CD4-positive, alpha-beta memory T cell (primary cell): ENCODE measurements at regions not wholly inside any gene's neighbourhood (a gene's known extent, or its start where the extent isn't known, plus 50 kb on each side); places are given as distances from the start of the nearest gene placed in this dataset.
"Not testable (repeated sequence)": the region's sequence is repeated elsewhere in the genome, so short reads cannot be mapped to it uniquely, and the experiment has no call there.

Experiments used
- CTCF ChIA-PET: fragments of 350-600 bp; sonication (Branson Sonifier 250); formaldehyde crosslinking; loops from one replicate; lab custom pipeline; 2021; ENCODE audit warnings: inconsistent platforms; ENCODE audit not compliant: partially characterized antibody; lab: Charles Lee
- POLR2A ChIA-PET: fragments of 350-600 bp; sonication (Branson Sonifier 250); formaldehyde crosslinking; loops from one replicate; lab custom pipeline; 2021; ENCODE audit not compliant: partially characterized antibody; lab: Charles Lee
- DNase-seq, 5 donors: peaks; one replicate each; pipeline versions ENCODE4 v3.0.0 to v3.0.0-alpha.2; 2020 to 2022; ENCODE audit warnings: mixed read lengths in 1 of 5
- H3K27ac ChIP-seq: one replicate; pipeline ENCODE4 v1.7.0; 2013; ENCODE audit warnings: low read depth, low read length
- H3K27me3 ChIP-seq: 2 replicates; pipeline ENCODE4 v1.7.0; 2013; ENCODE audit warnings: mild to moderate bottlenecking, low read length, moderate library complexity; ENCODE audit not compliant: insufficient read depth
- H3K36me3 ChIP-seq: 2 replicates; pipeline ENCODE4 v1.7.0; 2013; ENCODE audit warnings: mild to moderate bottlenecking, low read length, moderate library complexity; ENCODE audit not compliant: insufficient read depth
- H3K4me1 ChIP-seq: 2 replicates; pipeline ENCODE4 v1.7.0; 2013; ENCODE audit warnings: mild to moderate bottlenecking, low read length, moderate library complexity; ENCODE audit not compliant: insufficient read depth
- H3K4me3 ChIP-seq, 2 donors: one replicate each; pipeline ENCODE4 v1.7.0; 2013; ENCODE audit warnings: low read length in 2 of 2, mild to moderate bottlenecking in 1 of 2
- H3K9me3 ChIP-seq, 2 donors: one replicate each; pipeline ENCODE4 v1.7.0; 2013; ENCODE audit warnings: low read length in 2 of 2, control low read depth in 1 of 2; ENCODE audit not compliant: control insufficient read depth in 1 of 2
- H3K27ac Mint-ChIP-seq, 7 donors: one replicate each; pipeline ENCODE4 v1.8.0; 2020 to 2021; ENCODE audit warnings: mixed read lengths in 7 of 7, mild to moderate bottlenecking in 6 of 7, inconsistent platforms in 3 of 7, moderate library complexity in 3 of 7
- H3K27me3 Mint-ChIP-seq, 2 donors: one replicate each; pipeline ENCODE4 v1.8.0; 2020 to 2021; ENCODE audit warnings: mixed read lengths in 2 of 2
- H3K36me3 Mint-ChIP-seq, 2 donors: one replicate each; pipeline ENCODE4 v1.8.0; 2020 to 2021; ENCODE audit warnings: mixed read lengths in 2 of 2, inconsistent platforms in 1 of 2, mild to moderate bottlenecking in 1 of 2
- H3K4me1 Mint-ChIP-seq, 4 donors: one replicate each; pipeline ENCODE4 v1.8.0; 2020 to 2021; ENCODE audit warnings: mixed read lengths in 4 of 4, mild to moderate bottlenecking in 1 of 4
- H3K4me3 Mint-ChIP-seq, 8 donors: one replicate each; pipeline ENCODE4 v1.8.0; 2020 to 2021; ENCODE audit warnings: mixed read lengths in 8 of 8, mild to moderate bottlenecking in 7 of 8, moderate library complexity in 6 of 8, inconsistent platforms in 3 of 8
- H3K9me3 Mint-ChIP-seq, 8 donors: one replicate each; pipeline ENCODE4 v1.8.0; 2020 to 2021; ENCODE audit warnings: mixed read lengths in 8 of 8, mild to moderate bottlenecking in 5 of 8, inconsistent platforms in 3 of 8, moderate library complexity in 1 of 8
- intact Hi-C: fragments of 100-400 bp; cut with micrococcal nuclease; formaldehyde crosslinking; loops from one replicate; pipeline ENCODE4 v1.15.1; 2023

GRCh38 chr19:31883296-31883990 is 462.0 kb upstream of the ZNF507 start:
- Mint-ChIP-seq H3K27ac (no peak overlapping the region), H3K4me1 (no peaks in the 10 kb centered on the region)
- POLR2A ChIA-PET, result no interaction called here

DNA sequence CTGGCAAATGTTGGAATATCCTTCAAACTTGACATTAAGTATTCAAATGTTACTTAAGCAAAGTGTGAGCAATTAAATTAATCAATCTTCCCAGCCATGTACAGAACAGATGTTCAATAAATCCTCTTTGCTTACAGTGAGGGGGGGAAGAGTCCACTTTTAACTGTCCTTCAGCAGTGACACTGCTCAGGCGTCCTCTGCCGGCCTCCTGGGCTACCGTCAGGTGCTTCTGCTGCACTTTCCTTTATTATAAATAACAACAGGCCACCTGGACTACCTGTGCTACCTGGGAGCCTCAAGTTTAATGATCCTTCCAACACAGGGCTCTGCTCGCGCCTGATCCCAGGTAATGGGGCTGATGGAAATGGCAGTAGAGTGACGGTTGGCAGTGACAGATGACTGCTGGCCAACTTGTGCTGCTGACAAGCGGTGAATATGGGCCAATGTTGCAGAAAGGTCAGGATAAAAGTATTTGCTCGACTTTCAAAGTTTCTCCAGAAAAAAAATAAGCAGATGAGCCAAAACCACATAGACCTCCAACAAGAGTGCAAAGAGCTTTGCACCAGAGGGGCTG is 460.0 kb upstream of the ZNF507 start:
- DNase-seq, result no peak
- peaks cover 0 to 9% (median under 1%) of the 10 kb centered on the region in 8 donors for H3K9me3 Mint-ChIP-seq
- no peaks in the 10 kb centered on the region for H3K36me3 ChIP-seq
- H3K9me3 ChIP-seq, result no peaks in the 10 kb centered on the region
- no peak overlapping the region for H3K4me3 Mint-ChIP-seq
- no peaks in the 10 kb centered on the region for H3K4me1 Mint-ChIP-seq
- H3K27ac ChIP-seq, result no peak overlapping the region
- no peaks in the 10 kb centered on the region for H3K27me3 ChIP-seq
- no peaks in the 10 kb centered on the region for H3K36me3 Mint-ChIP-seq
- H3K27ac Mint-ChIP-seq, result no peak overlapping the region
- no peaks in the 10 kb centered on the region for H3K4me1 ChIP-seq
- H3K4me3 ChIP-seq, result no peak overlapping the region
- peaks cover 0 to 1% of the 10 kb centered on the region in 2 donors for H3K27me3 Mint-ChIP-seq
- ChIA-PET CTCF (no interaction called here), POLR2A (no interaction called here)
- intact Hi-C loops, result no loop called here

More at GRCh38 chr19:31883296-31883990, 462.0 kb upstream of the ZNF507 start:
- no peak for DNase-seq
- H3K4me3 ChIP-seq, result no peak overlapping the region
- H3K27ac ChIP-seq, result no peak overlapping the region
- no peaks in the 10 kb centered on the region for H3K36me3 ChIP-seq
- Mint-ChIP-seq H3K36me3 (no peaks in the 10 kb centered on the region), H3K27me3 (peaks cover 0 to 1% of the 10 kb centered on the region in 2 donors), H3K4me3 (no peak overlapping the region), H3K9me3 (peaks cover 0 to 7% (median under 1%) of the 10 kb centered on the region in 8 donors)
- H3K27me3 ChIP-seq, result no peaks in the 10 kb centered on the region
- CTCF ChIA-PET, result interaction anchor here (0.5 kb wide), 1 partner anchor 14 kb away, joined by 3 read pairs; no protein-coding TSS in a partner anchor
- intact Hi-C loops, result no loop called here
- H3K4me1 ChIP-seq, result no peaks in the 10 kb centered on the region
- no peaks in the 10 kb centered on the region for H3K9me3 ChIP-seq

- Histone ChIP-seq H3K9me3 (no peaks in the 10 kb centered on the region), H3K27me3 (no peaks in the 10 kb centered on the region), H3K27ac (no peak overlapping the region), H3K4me1 (no peaks in the 10 kb centered on the region), H3K4me3 (no peak overlapping the region), H3K36me3 (no peaks in the 10 kb centered on the region)
- Mint-ChIP-seq H3K36me3 (no peaks in the 10 kb centered on the region), H3K27ac (no peak overlapping the region), H3K4me1 (no peaks in the 10 kb centered on the region), H3K9me3 (peaks cover 0 to 27% (median 7%) of the 10 kb centered on the region in 8 donors), H3K27me3 (peaks cover 1 to 2% of the 10 kb centered on the region in 2 donors), H3K4me3 (no peak overlapping the region)
- CTCF ChIA-PET, result interaction anchor here (1.0 kb wide), 1 partner anchor 89 kb away, joined by 3 read pairs; no protein-coding TSS in a partner anchor
- no peak for DNase-seq
- POLR2A ChIA-PET, result no interaction called here
- intact Hi-C loops, result no loop called here
These were observed 455.2 kb upstream of the ZNF507 start for GRCh38 chr19:31890230-31890629.

- Histone ChIP-seq H3K4me1 (no peaks in the 10 kb centered on the region), H3K4me3 (no peak overlapping the region), H3K27ac (no peak overlapping the region), H3K9me3 (no peaks in the 10 kb centered on the region), H3K36me3 (no peaks in the 10 kb centered on the region), H3K27me3 (no peaks in the 10 kb centered on the region)
- Mint-ChIP-seq H3K27me3 (peaks cover 0 to 2% of the 10 kb centered on the region in 2 donors), H3K4me1 (no peaks in the 10 kb centered on the region), H3K9me3 (peaks cover 3 to 27% (median 8%) of the 10 kb centered on the region in 8 donors), H3K36me3 (no peaks in the 10 kb centered on the region), H3K27ac (no peak overlapping the region), H3K4me3 (no peak overlapping the region)
- ChIA-PET CTCF (no interaction called here), POLR2A (no interaction called here)
- intact Hi-C loops, result no loop called here
- DNase-seq, result no peak
These were observed 453.4 kb upstream of the ZNF507 start for GRCh38 chr19:31892060-31892459.

DNA sequence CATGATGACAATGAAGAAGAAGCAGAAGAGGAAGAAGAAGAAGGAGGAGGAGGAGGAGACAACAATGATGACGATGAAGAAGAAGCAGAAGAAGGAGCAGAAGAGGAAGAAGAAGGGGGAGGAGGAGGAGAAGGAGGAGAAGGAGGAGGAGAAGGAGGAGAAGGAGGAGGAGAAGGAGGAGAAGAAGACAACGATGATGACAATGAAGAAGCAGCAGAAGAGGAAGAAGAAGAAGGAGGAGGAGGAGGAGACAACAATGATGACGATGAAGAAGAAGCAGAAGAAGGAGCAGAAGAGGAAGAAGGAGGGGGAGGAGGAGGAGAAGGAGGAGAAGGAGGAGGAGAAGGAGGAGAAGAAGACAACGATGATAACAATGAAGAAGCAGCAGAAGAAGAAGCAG is 451.9 kb upstream of the ZNF507 start:
- H3K4me3 ChIP-seq, H3K27me3 Mint-ChIP-seq, H3K27ac ChIP-seq, intact Hi-C loops, H3K9me3 ChIP-seq, H3K27ac Mint-ChIP-seq, H3K27me3 ChIP-seq, H3K36me3 Mint-ChIP-seq, H3K4me1 ChIP-seq, DNase-seq, POLR2A ChIA-PET, H3K4me3 Mint-ChIP-seq, H3K36me3 ChIP-seq, H3K4me1 Mint-ChIP-seq: not testable (repeated sequence)
- peaks cover 3 to 27% (median 8%) of the 10 kb centered on the region in 8 donors for H3K9me3 Mint-ChIP-seq
- CTCF ChIA-PET, result interaction anchor here (0.7 kb wide), 1 partner anchor 16 kb away, joined by 6 read pairs; no protein-coding TSS in a partner anchor

GRCh38 chr19:31894451-31894850 is 451.0 kb upstream of the ZNF507 start:
- intact Hi-C loops, result no loop called here
- CTCF ChIA-PET, result no interaction called here
- no peaks in the 10 kb centered on the region for H3K4me1 Mint-ChIP-seq

GRCh38 chr19:31897292-31897691 is 448.1 kb upstream of the ZNF507 start:
- Histone ChIP-seq H3K27ac (no peak overlapping the region), H3K36me3 (no peaks in the 10 kb centered on the region), H3K4me3 (no peak overlapping the region), H3K4me1 (no peaks in the 10 kb centered on the region), H3K27me3 (no peaks in the 10 kb centered on the region), H3K9me3 (no peaks in the 10 kb centered on the region)
- ChIA-PET CTCF (no interaction called here), POLR2A (no interaction called here)
- Mint-ChIP-seq H3K4me1 (no peaks in the 10 kb centered on the region), H3K27ac (no peak overlapping the region), H3K9me3 (peaks cover 2 to 16% (median 4%) of the 10 kb centered on the region in 8 donors), H3K36me3 (no peaks in the 10 kb centered on the region), H3K4me3 (no peak overlapping the region), H3K27me3 (peaks cover 0 to 2% of the 10 kb centered on the region in 2 donors)
- no peak for DNase-seq
- intact Hi-C loops, result no loop called here

More at GRCh38 chr19:31894451-31894850, 451.0 kb upstream of the ZNF507 start:
- POLR2A ChIA-PET, result no interaction called here
- Histone ChIP-seq H3K4me1 (no peaks in the 10 kb centered on the region), H3K27me3 (no peaks in the 10 kb centered on the region), H3K36me3 (no peaks in the 10 kb centered on the region), H3K9me3 (no peaks in the 10 kb centered on the region), H3K4me3 (no peak overlapping the region), H3K27ac (no peak overlapping the region)
- no peak for DNase-seq
- H3K27me3 Mint-ChIP-seq, result peaks cover 0 to 2% of the 10 kb centered on the region in 2 donors
- no peaks in the 10 kb centered on the region for H3K36me3 Mint-ChIP-seq
- no peak overlapping the region for H3K4me3 Mint-ChIP-seq
- H3K27ac Mint-ChIP-seq, result no peak overlapping the region
- peaks cover 3 to 27% (median 8%) of the 10 kb centered on the region in 8 donors for H3K9me3 Mint-ChIP-seq
